ENCODE measurements at regions not wholly inside any gene's neighbourhood (a gene's known extent, or its start where the extent isn't known, plus 50 kb on each side); places are given as distances from the start of the nearest gene placed in this dataset.

- H3K27ac ChIP-seq (ENCODE audit: extremely low read length, insufficient read depth, low read length) = no peak overlapping the region
- peaks cover 3% of the 10 kb centered on the region; the same call in 1 of the 2 replicates for H3K9me3 ChIP-seq (ENCODE audit: low read length)
- TF ChIP-seq SMAD1 (CRISPR knock-in tag; IDR thresholded peaks at IDR 0.05; ENCODE audit: borderline replicate concordance, low read depth) (no peak), ATF6 (CRISPR knock-in tag; conservative IDR thresholded peaks at IDR 0.05) (no peak), LCORL (IDR thresholded peaks at IDR 0.05) (no peak), LCORL (CRISPR knock-in tag; IDR thresholded peaks at IDR 0.05) (no peak), ZNF569 (CRISPR knock-in tag; IDR thresholded peaks at IDR 0.05; ENCODE audit: borderline replicate concordance) (no peak), ZNF317 (CRISPR knock-in tag; IDR thresholded peaks at IDR 0.05) (no peak), DR1 (CRISPR knock-in tag; IDR thresholded peaks at IDR 0.05) (no peak), KAT7 (CRISPR knock-in tag; IDR thresholded peaks at IDR 0.05; ENCODE audit: borderline replicate concordance) (no peak), NFYB (CRISPR knock-in tag; IDR thresholded peaks at IDR 0.05) (no peak), RERE (CRISPR knock-in tag; IDR thresholded peaks at IDR 0.05; ENCODE audit: low read depth) (no peak), ZNF512B (CRISPR knock-in tag; IDR thresholded peaks at IDR 0.05; ENCODE audit: borderline replicate concordance) (no peak), ZNF614 (CRISPR knock-in tag; IDR thresholded peaks at IDR 0.05; ENCODE audit: borderline replicate concordance) (no peak), KLF6 (CRISPR knock-in tag; IDR thresholded peaks at IDR 0.05) (no peak), HDAC1 (CRISPR knock-in tag; IDR thresholded peaks at IDR 0.05) (no peak)
- intact Hi-C loops (cut with micrococcal nuclease; ENCODE audit: unreplicated experiment) = no loop called here
- ChIA-PET CTCF (ENCODE audit: low intra/inter-chr PET ratio, low total read pairs) (no interaction called here), POLR2A (no interaction called here)
- in situ Hi-C loops (cut with HindIII; ENCODE audit: extremely low pct_ligation_motif_present, low pct_unique_long_range_greater_than_20kb) = no loop called here
- H3K27me3 ChIP-seq (ENCODE audit: control insufficient read depth in 1 of 2, insufficient read depth in 2 of 2, low read length in 2 of 2) = no peaks in the 10 kb centered on the region
- no peaks in the 10 kb centered on the region for H3K36me3 ChIP-seq (replicated peaks in 1 of 2; ENCODE audit: control insufficient read depth in 1 of 2, insufficient read depth in 2 of 2, low read length in 2 of 2)
- H3K4me2 ChIP-seq (ENCODE audit: low read depth, low read length) = no peak overlapping the region
- no peak for DNase-seq (ENCODE audit: low spot score)
- H2AFZ ChIP-seq (ENCODE audit: low read length) = no peak overlapping the region
- FAIRE-seq = no peak
- no peaks in the 10 kb centered on the region for H3K79me2 ChIP-seq (ENCODE audit: insufficient read depth, low read length)
- ATAC-seq = no peak
- H4K20me1 ChIP-seq (ENCODE audit: insufficient read depth, low read length) = no peaks in the 10 kb centered on the region
- no peak overlapping the region for H3K9ac ChIP-seq (ENCODE audit: insufficient read depth, low read depth, low read length)
- BruUV-seq (replicated peaks) = no TSS peak
- no peaks in the 10 kb centered on the region for H3K4me1 ChIP-seq (ENCODE audit: insufficient read depth, low read length)
- H3K4me3 ChIP-seq (replicated peaks in 1 of 3; ENCODE audit: insufficient read depth in 1 of 3, low read depth in 2 of 3, low read length in 3 of 3) = no peak overlapping the region
Measured at GRCh38 chr5:144072518-144072927, 97.9 kb downstream of the YIPF5 start.

Data from HepG2 (cell line).